NB4 (cell line): ENCODE measurements at regions not wholly inside any gene's neighbourhood (a gene's known extent, or its start where the extent isn't known, plus 50 kb on each side); places are given as distances from the start of the nearest gene placed in this dataset.

Source experiments
- DNase-seq: peaks from one replicate; pipeline ENCODE4 v3.0.0; 2010; ENCODE audit warnings: low read depth
- H3K4me3 ChIP-seq: one replicate; pipeline ENCODE4 v1.5.1; 2011; ENCODE audit warnings: mild to moderate bottlenecking, low read depth, low read length, moderate library complexity
- CTCF ChIP-seq: IDR thresholded peaks from one replicate; pipeline ENCODE4 v1.5.1; 2012; ENCODE audit warnings: low read depth, low read length
- MAX ChIP-seq: IDR thresholded peaks from 2 replicates; pipeline ENCODE4 v1.6.1; 2011; ENCODE audit warnings: low read depth, low read length
- MYC ChIP-seq: IDR thresholded peaks from 2 replicates; pipeline ENCODE4 v1.6.1; 2011; ENCODE audit warnings: low read depth, low read length
- POLR2A ChIP-seq: IDR thresholded peaks from 2 replicates; pipeline ENCODE4 v1.6.1; 2011; ENCODE audit warnings: mild to moderate bottlenecking; ENCODE audit not compliant: insufficient read length; ENCODE audit errors: extremely low read depth

- H3K4me3 ChIP-seq, result no peak overlapping the region
- DNase-seq, result no peak
- TF ChIP-seq CTCF (no peak), POLR2A (no peak), MAX (no peak), MYC (no peak)
These were observed 132.2 kb upstream of the HMHB1 start for GRCh38 chr5:143679777-143680176.

- no peak for TF ChIP-seq CTCF
- no peak overlapping the region for H3K4me3 ChIP-seq
- DNase-seq, result no peak
These were observed 133.6 kb upstream of the HMHB1 start for GRCh38 chr5:143678148-143678905.

DNA sequence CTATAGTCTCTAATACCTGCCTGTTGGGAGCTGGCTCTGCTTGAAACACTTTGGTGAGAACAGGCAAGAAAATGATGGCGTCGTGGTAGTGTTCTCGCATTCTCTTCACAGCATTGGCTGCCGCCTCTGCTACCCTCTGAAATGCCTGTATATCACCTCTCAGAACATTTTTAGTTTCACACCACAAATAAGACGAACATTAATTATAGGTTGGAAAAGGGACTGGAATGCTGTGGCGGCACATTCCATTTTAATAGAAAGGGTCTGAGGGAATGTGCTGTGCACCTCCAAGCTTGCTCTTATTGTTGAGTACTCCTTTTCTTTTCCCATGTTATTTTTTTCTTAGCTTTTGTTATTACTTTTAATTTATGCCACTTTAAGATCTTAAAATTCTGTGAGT is 134.6 kb upstream of the HMHB1 start:
- no peak for TF ChIP-seq MYC
- no peak for TF ChIP-seq POLR2A
- TF ChIP-seq MAX, result no peak
- TF ChIP-seq CTCF, result no peak
- no peak for DNase-seq
- H3K4me3 ChIP-seq, result no peak overlapping the region

GRCh38 chr5:143676802-143677201 is 135.2 kb upstream of the HMHB1 start:
- TF ChIP-seq CTCF, result no peak
- TF ChIP-seq MAX, result no peak
- no peak for TF ChIP-seq MYC
- TF ChIP-seq POLR2A, result no peak
- DNase-seq, result no peak
- H3K4me3 ChIP-seq, result no peak overlapping the region

GRCh38 chr5:143674469-143674786 is 137.5 kb upstream of the HMHB1 start:
- no peak overlapping the region for H3K4me3 ChIP-seq
- no peak for DNase-seq
- TF ChIP-seq MYC (no peak), CTCF (no peak), POLR2A (no peak), MAX (no peak)

DNA sequence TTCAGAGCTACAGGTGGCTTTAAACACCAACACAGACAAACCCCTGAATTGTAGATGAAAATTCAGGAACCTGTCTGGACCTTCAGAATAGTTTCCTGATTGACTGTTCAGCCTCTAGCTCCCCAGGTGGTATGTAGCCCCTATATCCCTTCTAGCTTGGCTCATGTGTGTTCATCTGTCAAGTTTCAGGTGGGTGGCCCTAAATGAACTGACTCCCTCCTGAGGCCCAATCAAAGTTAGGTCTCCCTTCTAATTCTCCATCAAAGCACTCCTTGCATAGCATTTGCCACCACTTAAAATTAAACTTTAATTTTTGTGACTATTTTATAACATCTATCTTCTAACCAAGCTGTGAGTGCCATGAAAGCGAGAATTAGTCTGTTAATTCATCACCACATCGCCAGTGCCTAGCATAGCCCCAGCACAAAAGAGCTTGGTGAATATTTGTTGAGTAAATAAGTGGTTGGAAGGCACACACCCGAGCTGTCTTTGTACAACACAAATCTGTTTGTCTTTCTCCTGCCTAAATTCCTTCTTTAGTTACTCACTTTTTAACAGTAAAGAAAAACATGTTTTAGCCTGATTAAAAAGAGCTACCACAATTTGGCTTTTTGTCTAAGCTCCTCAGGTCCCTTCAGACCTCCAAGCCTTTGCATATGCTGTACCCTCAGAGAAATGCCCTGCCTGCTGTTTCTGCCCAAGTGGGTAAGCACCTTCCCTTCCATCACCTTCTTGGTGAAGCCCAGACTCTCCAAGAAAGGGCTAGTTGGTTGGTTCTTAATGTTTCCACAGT is 138.1 kb upstream of the HMHB1 start:
- no peak for DNase-seq
- TF ChIP-seq POLR2A (no peak), MAX (no peak), MYC (no peak), CTCF (no peak)
- H3K4me3 ChIP-seq, result no peak overlapping the region
